SHP77 treated with DMSO at 0.1 percent for 48 hours (cell line): ENCODE measurements at regions not wholly inside any gene's neighbourhood (a gene's known extent, or its start where the extent isn't known, plus 50 kb on each side); places are given as distances from the start of the nearest gene placed in this dataset.
"Not testable (repeated sequence)": the region's sequence is repeated elsewhere in the genome, so short reads cannot be mapped to it uniquely, and the experiment has no call there.

ENCODE experiments used
- DNase-seq: peaks from one replicate; lab custom pipeline; 2025; lab: John Stamatoyannopoulos, UW

DNA sequence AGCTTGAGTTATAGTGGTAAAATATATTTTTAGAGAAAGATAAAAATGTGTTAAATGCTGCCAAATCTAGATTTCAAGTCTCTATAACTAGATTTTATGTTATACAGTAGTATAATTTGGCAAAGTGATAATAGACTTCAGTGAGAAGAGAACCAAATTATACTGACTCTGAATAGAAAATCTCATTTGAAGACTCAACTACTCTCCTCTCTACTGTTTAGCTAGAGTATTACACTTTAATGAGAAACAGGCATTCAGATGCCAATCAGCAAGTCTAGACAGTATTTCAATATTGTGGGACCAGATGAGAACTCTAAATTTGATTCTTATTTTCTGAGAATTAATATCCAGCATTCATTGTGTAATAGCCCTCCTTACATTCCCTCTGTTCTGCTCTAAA lies 311.2 kb downstream of the SLITRK5 start:
- DNase-seq: no peak

- no peak for DNase-seq
Observed at GRCh38 chr13:87986639-87987250, 315.6 kb downstream of the SLITRK5 start.

GRCh38 chr13:87998081-87998480 lies 326.9 kb downstream of the SLITRK5 start:
- DNase-seq: no peak

DNA sequence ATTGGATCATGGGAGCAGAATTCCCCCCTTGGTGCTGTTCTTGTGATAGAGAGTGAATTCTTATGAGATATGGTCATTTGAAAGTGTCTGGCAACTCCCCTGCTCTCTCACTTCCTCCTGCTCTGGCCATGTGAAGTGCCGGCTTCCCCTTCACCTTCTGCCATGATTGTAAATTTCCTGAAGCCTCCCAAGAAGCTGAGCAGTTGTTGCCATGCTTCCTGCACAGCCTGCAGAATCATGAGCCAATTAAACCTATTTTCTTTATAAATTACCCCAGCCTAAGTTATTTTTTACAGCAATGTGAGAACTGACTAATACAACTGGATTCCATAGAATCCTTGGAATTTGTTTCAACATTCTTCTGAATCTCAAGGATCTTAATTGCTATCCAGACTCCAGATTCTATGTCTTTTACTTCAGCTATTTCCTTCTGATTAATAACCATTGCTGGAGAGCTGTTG lies 328.1 kb downstream of the SLITRK5 start:
- DNase-seq: no peak

GRCh38 chr13:87999788-88000187 lies 328.6 kb downstream of the SLITRK5 start:
- no peak for DNase-seq

DNA sequence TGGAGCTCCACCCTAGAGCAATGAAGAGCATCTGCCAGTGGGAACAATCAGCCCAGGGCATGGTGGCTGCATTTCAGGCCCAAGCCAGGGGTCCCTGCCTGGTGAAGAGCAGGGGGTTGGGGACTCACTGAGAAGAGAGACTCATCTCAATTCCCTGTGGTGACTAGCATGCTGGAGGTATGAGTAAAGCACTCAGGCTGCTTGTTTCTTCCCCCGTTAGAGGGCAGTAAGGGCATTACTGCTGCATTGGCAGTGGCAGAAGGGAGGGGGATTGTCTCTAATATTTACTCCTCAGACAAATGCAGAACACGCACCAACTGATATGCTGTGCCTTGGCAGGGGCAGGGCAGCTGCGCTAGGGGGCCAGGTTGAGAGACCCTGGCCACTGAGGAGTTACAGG lies 329.1 kb downstream of the SLITRK5 start:
- DNase-seq: no peak

DNA sequence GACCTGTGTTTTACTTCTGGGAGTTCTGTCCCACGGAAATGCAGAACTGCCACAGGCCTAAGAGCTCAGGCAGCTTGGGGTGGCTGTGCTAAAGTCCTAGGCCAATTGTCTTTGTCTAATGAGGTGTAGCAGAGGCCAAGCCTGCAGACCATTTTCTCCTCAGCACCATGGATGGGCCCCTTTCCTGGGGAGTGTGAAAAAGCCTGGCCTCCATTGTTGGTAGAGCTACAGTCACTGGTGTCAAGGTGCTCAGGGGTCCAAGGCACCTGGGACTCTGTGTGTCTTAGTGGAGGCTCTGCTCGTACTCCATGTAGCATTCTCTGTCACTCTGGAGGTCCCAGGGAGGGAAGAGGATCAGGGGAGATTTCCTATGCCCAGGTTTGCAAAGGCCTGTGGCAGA lies 329.6 kb downstream of the SLITRK5 start:
- no peak for DNase-seq

GRCh38 chr13:88005188-88005587 lies 334.0 kb downstream of the SLITRK5 start:
- no peak for DNase-seq

- no peak for DNase-seq
Observed at GRCh38 chr13:88014527-88014926, 343.4 kb downstream of the SLITRK5 start.

DNA sequence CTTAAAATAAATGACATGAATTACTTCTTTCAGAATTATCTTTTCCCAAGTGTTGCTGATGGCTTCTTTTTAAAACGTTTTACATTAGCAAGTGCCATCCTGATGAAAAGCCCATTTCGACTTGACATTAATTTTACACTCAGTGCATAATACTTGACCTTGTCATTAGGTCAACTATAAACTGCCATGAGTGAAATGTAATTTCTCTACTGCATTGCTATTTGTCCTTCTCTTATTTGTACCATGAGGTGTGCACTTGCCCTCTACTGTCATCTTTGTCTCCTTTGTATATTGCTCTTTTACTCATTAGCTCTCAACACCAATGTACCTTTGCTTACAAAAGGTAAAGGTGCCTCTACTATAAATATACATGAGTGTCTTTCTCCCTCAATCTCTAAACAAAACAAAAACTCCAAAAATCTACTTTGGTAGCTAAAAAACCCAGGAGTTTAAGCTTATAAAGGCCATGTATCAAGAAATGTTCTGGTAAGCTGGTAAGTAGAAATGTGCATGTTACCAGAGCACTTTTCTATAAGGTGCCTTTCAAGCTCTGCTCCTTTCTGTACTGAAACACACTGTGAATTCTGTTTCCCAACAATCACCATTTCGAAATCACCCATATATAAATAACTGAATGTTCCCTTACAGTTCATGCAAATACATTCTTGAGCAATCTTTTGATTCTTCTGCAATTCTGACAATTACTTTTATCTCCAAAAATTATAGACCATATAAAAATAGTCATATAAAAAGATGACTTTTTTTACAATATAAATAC lies 351.4 kb downstream of the SLITRK5 start:
- no peak for DNase-seq

GRCh38 chr13:88026241-88026640 lies 355.1 kb downstream of the SLITRK5 start:
- no peak for DNase-seq

GRCh38 chr13:88031980-88032559 lies 360.9 kb downstream of the SLITRK5 start:
- no peak for DNase-seq

- not testable (repeated sequence) for DNase-seq
Observed at GRCh38 chr13:88036205-88036604, 365.0 kb downstream of the SLITRK5 start.

- DNase-seq: no peak
Observed at GRCh38 chr13:88042489-88042888, 371.3 kb downstream of the SLITRK5 start.

DNA sequence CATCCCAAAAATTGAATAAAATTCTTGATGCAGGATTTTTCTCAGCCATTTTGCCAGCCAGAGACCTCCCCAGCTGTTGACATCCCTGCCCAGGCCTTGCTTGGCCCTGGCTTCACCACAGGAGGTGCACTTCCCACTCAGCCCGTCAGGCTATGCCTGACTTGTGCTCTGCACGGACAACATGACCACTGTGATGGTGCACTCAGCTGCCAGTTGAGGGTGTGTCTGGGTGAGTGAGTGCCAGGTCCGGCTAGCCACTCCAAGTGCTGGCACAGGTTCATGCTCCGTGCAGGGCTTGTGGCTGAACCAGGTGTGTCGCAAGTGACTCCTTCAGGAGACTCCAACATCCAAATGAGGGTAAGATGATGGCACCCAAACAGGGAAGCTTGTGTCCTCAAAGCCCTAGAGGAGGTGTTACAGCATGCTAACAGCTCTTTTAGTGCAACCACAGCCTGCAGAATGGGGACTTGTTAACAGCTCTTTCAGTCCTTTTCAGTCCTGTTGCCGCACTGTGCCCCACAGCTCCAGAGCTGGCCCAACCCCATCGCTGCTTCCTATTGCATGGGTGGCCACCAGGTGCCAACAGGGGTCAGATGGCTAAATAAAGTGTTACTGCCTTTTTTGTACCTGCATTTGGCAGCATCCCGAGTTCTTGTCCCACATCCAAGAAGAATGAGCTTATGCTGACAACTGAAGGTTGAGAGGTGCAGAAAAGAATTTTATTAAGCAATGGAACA lies 380.7 kb downstream of the SLITRK5 start:
- DNase-seq: no peak

DNA sequence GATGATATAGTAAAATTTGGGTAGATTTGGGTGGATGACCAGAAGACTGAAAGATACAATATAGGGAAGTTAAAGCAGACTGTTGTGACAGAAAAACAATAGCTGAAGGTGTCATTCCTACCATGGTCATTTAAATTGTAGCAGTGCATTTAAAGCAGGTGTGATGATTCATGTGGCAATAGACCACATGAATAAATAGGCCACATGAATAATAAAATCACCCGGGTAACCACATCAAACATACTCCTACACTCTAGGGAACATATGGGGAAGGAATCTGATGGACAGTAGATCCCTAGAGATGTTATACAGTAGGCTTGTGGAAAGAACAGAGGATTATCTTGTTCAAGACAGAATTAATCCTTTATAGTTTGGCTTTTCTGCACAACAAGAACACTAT lies 392.6 kb downstream of the SLITRK5 start:
- DNase-seq: no peak

DNA sequence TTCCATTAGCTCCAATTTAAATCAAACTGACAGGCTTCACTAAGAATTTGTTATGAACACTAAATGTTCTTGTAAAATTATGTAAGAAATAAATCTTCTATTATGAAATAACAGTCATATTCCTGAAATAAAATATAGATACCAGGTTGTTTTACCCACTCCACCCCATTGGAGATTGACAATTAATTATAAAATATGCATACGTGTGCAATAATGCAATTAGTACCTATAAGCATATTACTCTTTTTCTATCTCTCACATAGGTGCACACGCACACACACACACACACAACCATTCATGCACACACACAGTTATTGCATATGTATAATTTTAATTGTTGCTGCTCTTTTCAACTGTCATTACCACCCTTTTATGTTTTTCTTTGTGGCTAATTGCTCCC lies 395.7 kb downstream of the SLITRK5 start:
- DNase-seq: no peak

- no peak for DNase-seq
Observed at GRCh38 chr13:88068316-88068715, 397.1 kb downstream of the SLITRK5 start.

- DNase-seq: no peak
Observed at GRCh38 chr13:88068975-88069374, 397.8 kb downstream of the SLITRK5 start.

DNA sequence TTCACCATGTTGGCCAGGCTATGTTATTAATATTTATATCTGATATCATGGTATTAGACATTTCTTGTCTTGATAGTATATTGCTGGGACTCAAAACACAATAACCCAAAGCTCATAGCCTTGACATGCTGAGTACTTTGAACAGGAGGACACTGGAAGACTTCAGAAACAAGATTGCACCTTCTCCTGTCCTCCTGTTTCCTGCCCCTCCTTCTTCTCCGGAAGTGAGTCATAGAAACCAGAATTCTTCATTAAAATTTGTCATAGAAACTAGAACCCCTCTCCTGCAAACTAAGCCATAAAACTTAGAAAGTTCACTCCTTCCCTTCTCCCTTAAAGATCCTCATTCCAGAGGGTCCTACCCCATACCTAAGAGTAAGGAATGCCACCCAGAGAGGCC lies 400.2 kb downstream of the SLITRK5 start:
- no peak for DNase-seq

GRCh38 chr13:88074794-88075510 lies 403.8 kb downstream of the SLITRK5 start:
- no peak for DNase-seq

GRCh38 chr13:88085036-88085435 lies 413.9 kb downstream of the SLITRK5 start:
- no peak for DNase-seq
